Neural crest cell (in vitro differentiated cells): ENCODE measurements at regions not wholly inside any gene's neighbourhood (a gene's known extent, or its start where the extent isn't known, plus 50 kb on each side); places are given as distances from the start of the nearest gene placed in this dataset.

Source experiments
- DNase-seq: peaks from one replicate; pipeline ENCODE4 v3.0.0; 2021; ENCODE audit warnings: low read depth, mixed read lengths, low spot score
- H3K27ac Mint-ChIP-seq: one replicate; pipeline ENCODE4 v1.8.0; 2021; ENCODE audit warnings: mild to moderate bottlenecking, mixed read lengths; ENCODE audit not compliant: unreplicated experiment
- H3K27me3 Mint-ChIP-seq: 2 replicates; pipeline ENCODE4 v1.8.0; 2021; ENCODE audit warnings: low read depth, mild to moderate bottlenecking, mixed read lengths
- H3K36me3 Mint-ChIP-seq: 2 replicates; pipeline ENCODE4 v1.8.0; 2021; ENCODE audit warnings: low read depth, mild to moderate bottlenecking, mixed read lengths
- H3K4me1 Mint-ChIP-seq: 2 replicates; pipeline ENCODE4 v1.8.0; 2021; ENCODE audit warnings: mixed read lengths
- H3K4me3 Mint-ChIP-seq: one replicate; pipeline ENCODE4 v1.8.0; 2021; ENCODE audit warnings: mild to moderate bottlenecking, mixed read lengths
- H3K9me3 Mint-ChIP-seq: 2 replicates; pipeline ENCODE4 v1.8.0; 2021; ENCODE audit warnings: mixed read lengths
- TF ChIP-seq, protein P1 (sequence below): fragments of 200-600 bp; sonication (generic); conservative IDR thresholded peaks from 2 replicates; pipeline ENCODE4 v1.5.0; 2021; ENCODE audit warnings: antibody characterized with exemption, mild to moderate bottlenecking

DNA sequence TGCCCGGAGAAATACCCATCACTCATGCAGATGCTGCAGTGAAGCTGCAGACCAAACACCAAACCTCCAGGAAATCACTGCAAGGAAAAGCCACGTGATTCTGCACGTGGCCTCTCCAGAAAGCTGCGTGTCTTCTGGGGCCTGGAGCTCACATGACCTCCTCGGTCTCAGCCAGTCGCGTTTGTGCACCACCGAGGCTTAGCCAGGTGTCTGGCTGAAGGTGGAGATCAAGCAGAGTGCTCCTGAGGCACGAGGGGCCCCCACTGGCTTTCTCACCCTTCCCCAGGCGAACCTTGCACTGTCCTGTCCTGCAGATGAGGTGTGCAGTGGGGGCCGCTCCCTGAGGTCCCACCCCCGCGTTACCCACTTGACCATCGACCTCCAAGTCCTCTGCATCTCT is 257.3 kb downstream of the RBFOX3 start:
- Mint-ChIP-seq H3K4me1 (no peaks in the 10 kb centered on the region), H3K27ac (no peak overlapping the region), H3K4me3 (no peak overlapping the region), H3K36me3 (no peaks in the 10 kb centered on the region), H3K9me3 (no peaks in the 10 kb centered on the region), H3K27me3 (peaks cover 66% of the 10 kb centered on the region)
- DNase-seq = no peak
- TF ChIP-seq, protein P1, sequence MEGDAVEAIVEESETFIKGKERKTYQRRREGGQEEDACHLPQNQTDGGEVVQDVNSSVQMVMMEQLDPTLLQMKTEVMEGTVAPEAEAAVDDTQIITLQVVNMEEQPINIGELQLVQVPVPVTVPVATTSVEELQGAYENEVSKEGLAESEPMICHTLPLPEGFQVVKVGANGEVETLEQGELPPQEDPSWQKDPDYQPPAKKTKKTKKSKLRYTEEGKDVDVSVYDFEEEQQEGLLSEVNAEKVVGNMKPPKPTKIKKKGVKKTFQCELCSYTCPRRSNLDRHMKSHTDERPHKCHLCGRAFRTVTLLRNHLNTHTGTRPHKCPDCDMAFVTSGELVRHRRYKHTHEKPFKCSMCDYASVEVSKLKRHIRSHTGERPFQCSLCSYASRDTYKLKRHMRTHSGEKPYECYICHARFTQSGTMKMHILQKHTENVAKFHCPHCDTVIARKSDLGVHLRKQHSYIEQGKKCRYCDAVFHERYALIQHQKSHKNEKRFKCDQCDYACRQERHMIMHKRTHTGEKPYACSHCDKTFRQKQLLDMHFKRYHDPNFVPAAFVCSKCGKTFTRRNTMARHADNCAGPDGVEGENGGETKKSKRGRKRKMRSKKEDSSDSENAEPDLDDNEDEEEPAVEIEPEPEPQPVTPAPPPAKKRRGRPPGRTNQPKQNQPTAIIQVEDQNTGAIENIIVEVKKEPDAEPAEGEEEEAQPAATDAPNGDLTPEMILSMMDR = no peak

DNA sequence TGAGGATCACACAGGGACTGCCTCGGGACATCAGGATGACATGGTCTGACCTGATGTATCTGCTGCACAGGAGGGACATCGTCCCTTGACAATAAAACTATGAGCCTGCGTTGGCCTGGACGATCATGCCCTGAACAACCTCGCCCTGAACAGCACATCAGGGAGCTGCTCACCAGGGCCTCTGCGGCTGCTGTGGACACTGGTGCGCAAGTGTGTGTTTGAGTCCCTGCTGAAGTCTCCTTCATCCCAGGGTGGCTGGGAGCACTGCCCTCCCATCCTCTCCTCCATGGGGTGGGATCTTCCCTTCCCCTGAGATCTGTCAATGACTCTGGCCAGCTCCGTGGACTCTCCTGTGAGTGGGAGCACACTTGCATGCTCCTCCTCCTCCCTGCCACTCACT is 257.8 kb downstream of the RBFOX3 start:
- H3K4me3 Mint-ChIP-seq = no peak overlapping the region
- H3K9me3 Mint-ChIP-seq = no peaks in the 10 kb centered on the region
- no peaks in the 10 kb centered on the region for H3K4me1 Mint-ChIP-seq
- no peak for DNase-seq
- H3K27me3 Mint-ChIP-seq = peaks cover 66% of the 10 kb centered on the region
- TF ChIP-seq, protein P1 = no peak
- H3K36me3 Mint-ChIP-seq = no peaks in the 10 kb centered on the region
- no peak overlapping the region for H3K27ac Mint-ChIP-seq

DNA sequence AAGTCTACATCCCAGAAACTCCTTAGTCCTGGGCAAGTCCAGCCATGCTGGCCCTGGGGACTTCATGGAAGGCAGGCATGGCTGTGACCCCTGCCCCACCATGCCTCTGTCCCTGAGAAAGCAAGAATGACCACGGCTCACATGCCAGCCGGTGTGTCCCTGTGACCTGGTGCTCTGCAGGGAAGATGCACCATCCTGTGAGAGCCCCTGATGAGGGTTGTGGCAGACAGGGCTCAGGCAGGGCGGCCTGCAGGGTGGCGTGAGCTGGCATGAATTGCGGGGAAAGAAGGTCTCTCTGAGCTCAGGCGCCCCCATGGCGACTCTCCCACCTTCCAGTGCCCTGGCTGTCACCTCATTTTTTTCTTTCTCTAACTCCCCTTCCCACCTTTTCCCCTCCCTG is 260.3 kb downstream of the RBFOX3 start:
- H3K27ac Mint-ChIP-seq = no peak overlapping the region
- peaks cover 75% of the 10 kb centered on the region for H3K27me3 Mint-ChIP-seq
- H3K4me1 Mint-ChIP-seq = no peaks in the 10 kb centered on the region
- TF ChIP-seq, protein P1 = no peak
- DNase-seq = no peak
- H3K36me3 Mint-ChIP-seq = no peaks in the 10 kb centered on the region
- no peak overlapping the region for H3K4me3 Mint-ChIP-seq
- H3K9me3 Mint-ChIP-seq = peaks cover under 1% of the 10 kb centered on the region

DNA sequence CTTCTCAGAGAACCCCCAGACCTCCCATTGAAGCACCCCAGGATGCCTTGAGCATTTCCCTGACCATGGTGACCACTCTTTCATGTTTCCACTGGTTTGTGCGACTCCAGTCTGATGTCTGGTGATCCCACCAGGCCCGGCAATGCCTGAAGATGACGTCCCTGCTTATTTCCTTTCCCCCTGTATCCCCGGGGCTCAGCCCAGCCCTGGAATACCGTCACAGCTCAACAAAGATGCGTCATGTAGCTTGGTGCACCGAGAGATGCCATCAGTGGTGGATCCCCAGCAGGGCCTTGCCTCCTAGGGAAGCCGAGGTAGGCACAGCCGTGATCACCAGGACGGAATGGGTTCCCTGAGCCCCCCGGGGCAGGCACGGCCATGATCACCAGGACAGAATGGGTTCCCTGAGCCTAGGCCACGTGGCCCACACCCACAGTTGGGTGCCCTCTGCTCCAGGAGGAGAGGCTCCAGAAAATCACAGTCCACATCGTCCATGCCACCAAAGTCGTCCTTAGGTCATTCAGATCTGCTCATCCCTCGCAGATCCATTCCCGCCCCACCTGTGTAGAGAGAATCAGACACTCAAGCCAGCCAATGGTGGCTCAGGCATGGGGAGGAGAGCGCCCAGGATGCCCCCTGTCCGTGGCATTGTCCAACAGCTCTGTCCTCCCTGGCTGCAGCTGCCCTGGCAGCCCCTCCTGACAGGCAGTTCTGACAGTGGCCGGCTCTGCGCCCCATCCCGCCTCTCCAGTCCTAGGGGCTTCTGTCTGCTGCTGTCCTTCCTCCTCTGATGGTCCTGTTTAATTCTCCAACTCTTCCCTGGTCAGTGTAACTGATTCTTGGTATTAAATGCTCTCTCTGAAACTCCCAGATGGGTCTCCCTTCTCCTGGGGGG is 261.1 kb downstream of the RBFOX3 start:
- no peaks in the 10 kb centered on the region for H3K4me1 Mint-ChIP-seq
- peaks cover 9% of the 10 kb centered on the region for H3K9me3 Mint-ChIP-seq
- DNase-seq = no peak
- H3K36me3 Mint-ChIP-seq = no peaks in the 10 kb centered on the region
- no peak overlapping the region for H3K27ac Mint-ChIP-seq
- TF ChIP-seq, protein P1 = no peak
- peaks cover 76% of the 10 kb centered on the region for H3K27me3 Mint-ChIP-seq
- no peak overlapping the region for H3K4me3 Mint-ChIP-seq

DNA sequence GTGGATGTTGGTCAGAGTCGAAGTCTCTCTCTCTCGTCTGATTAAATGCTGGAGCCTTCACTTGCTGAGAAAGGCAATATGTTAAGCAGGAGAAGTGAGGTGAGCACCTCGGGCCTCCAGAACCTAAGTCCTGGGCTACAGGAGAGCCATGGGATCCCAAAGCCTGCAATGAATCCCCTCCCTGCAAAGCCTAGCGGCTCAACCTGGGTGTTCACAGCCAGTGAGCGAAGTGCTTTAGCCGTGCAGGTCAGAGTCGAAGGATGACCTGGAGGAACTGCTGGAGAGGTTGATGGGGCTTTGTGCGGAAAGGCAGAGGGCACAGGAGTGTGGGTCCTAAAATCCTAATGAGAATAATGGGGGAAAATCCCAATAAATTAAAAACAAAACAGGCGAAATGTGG is 267.8 kb downstream of the ENGASE start:
- no peak overlapping the region for H3K4me3 Mint-ChIP-seq
- peaks cover 80% of the 10 kb centered on the region for H3K27me3 Mint-ChIP-seq
- no peak for DNase-seq
- no peak overlapping the region for H3K27ac Mint-ChIP-seq
- no peaks in the 10 kb centered on the region for H3K4me1 Mint-ChIP-seq
- TF ChIP-seq, protein P1 = no peak
- H3K9me3 Mint-ChIP-seq = peaks cover 9% of the 10 kb centered on the region
- H3K36me3 Mint-ChIP-seq = no peaks in the 10 kb centered on the region
